Activated naive CD4-positive, alpha-beta T cell treated with anti-CD3 and anti-CD28 coated beads, Interleukin-2, amount 50 U/mL, for 72 hours (primary cell): ENCODE measurements at regions not wholly inside any gene's neighbourhood (a gene's known extent, or its start where the extent isn't known, plus 50 kb on each side); places are given as distances from the start of the nearest gene placed in this dataset.

Experiments
- ATAC-seq, 2 donors: fragments of 150-1000 bp; cut with Tn5 transposase; 2 replicates each; pipeline ENCODE4 v1.10.0; 2021; ENCODE audit warnings: mild to moderate bottlenecking in 2 of 2, moderate library complexity in 2 of 2
- DNase-seq, 2 donors: peaks; one replicate each; pipeline ENCODE4 v3.0.0; 2021 to 2022; ENCODE audit warnings: low spot score in 2 of 2
- H3K27ac Mint-ChIP-seq, 2 donors: one replicate each; pipeline ENCODE4 v1.8.0; 2022; ENCODE audit warnings: mild to moderate bottlenecking in 2 of 2, mixed read lengths in 2 of 2
- H3K36me3 Mint-ChIP-seq, 2 donors: one replicate each; pipeline ENCODE4 v1.8.0; 2022; ENCODE audit warnings: mixed read lengths in 2 of 2
- H3K9me3 Mint-ChIP-seq, 2 donors: one replicate each; pipeline ENCODE4 v1.8.0; 2022; ENCODE audit warnings: mixed read lengths in 2 of 2

GRCh38 chr22:22158207-22158816 is 86.3 kb upstream of the VPREB1 start:
- ATAC-seq (no peak), DNase-seq (no peak)
- H3K36me3 Mint-ChIP-seq: peaks cover 0 to 4% of the 10 kb centered on the region in 2 donors
- H3K27ac Mint-ChIP-seq: no peak overlapping the region
- no peaks in the 10 kb centered on the region for H3K9me3 Mint-ChIP-seq

GRCh38 chr22:22157348-22157725 is 87.2 kb upstream of the VPREB1 start:
- no peak for DNase-seq
- peak overlapping the region in 1 of 2 donors; percentile 87 for H3K27ac Mint-ChIP-seq
- peaks cover 0 to 4% of the 10 kb centered on the region in 2 donors for H3K36me3 Mint-ChIP-seq
- peak in 1 of 2 donors; percentile 16 for ATAC-seq
- H3K9me3 Mint-ChIP-seq: no peaks in the 10 kb centered on the region

- Mint-ChIP-seq H3K9me3 (no peaks in the 10 kb centered on the region), H3K27ac (peak overlapping the region in 1 of 2 donors; percentile 87), H3K36me3 (peaks cover 0 to 4% of the 10 kb centered on the region in 2 donors)
- DNase-seq (peak in 1 of 2 donors; percentile 70), ATAC-seq (peak; percentile 71 to 89)
These were observed 87.8 kb upstream of the VPREB1 start for GRCh38 chr22:22156716-22157347.

- ATAC-seq: no peak
- no peaks in the 10 kb centered on the region for H3K9me3 Mint-ChIP-seq
- peaks cover 0 to 4% of the 10 kb centered on the region in 2 donors for H3K36me3 Mint-ChIP-seq
- H3K27ac Mint-ChIP-seq: peak overlapping the region in 1 of 2 donors; percentile 87
- no peak for DNase-seq
These were observed 88.3 kb upstream of the VPREB1 start for GRCh38 chr22:22156348-22156715.

- DNase-seq (no peak), ATAC-seq (no peak)
- H3K9me3 Mint-ChIP-seq: no peaks in the 10 kb centered on the region
- H3K27ac Mint-ChIP-seq: no peak overlapping the region
- H3K36me3 Mint-ChIP-seq: peaks cover 0 to 4% of the 10 kb centered on the region in 2 donors
These were observed 89.0 kb upstream of the VPREB1 start for GRCh38 chr22:22155607-22156006.

GRCh38 chr22:22155146-22155545 is 89.4 kb upstream of the VPREB1 start:
- peaks cover 0 to 4% of the 10 kb centered on the region in 2 donors for H3K36me3 Mint-ChIP-seq
- no peak overlapping the region for H3K27ac Mint-ChIP-seq
- no peak for ATAC-seq

GRCh38 chr22:22154040-22154439 is 90.5 kb upstream of the VPREB1 start:
- Mint-ChIP-seq H3K9me3 (no peaks in the 10 kb centered on the region), H3K36me3 (peaks cover 0 to 4% of the 10 kb centered on the region in 2 donors), H3K27ac (no peak overlapping the region)
- ATAC-seq (no peak), DNase-seq (no peak)

More at GRCh38 chr22:22155146-22155545, 89.4 kb upstream of the VPREB1 start:
- no peaks in the 10 kb centered on the region for H3K9me3 Mint-ChIP-seq
- no peak for DNase-seq

GRCh38 chr22:22151308-22151707 is 93.3 kb upstream of the VPREB1 start:
- Mint-ChIP-seq H3K27ac (no peak overlapping the region), H3K36me3 (no peaks in the 10 kb centered on the region), H3K9me3 (no peaks in the 10 kb centered on the region)
- DNase-seq (no peak), ATAC-seq (no peak)

- DNase-seq (no peak), ATAC-seq (no peak)
- H3K36me3 Mint-ChIP-seq: no peaks in the 10 kb centered on the region
- no peaks in the 10 kb centered on the region for H3K9me3 Mint-ChIP-seq
- H3K27ac Mint-ChIP-seq: no peak overlapping the region
These were observed 94.1 kb upstream of the VPREB1 start for GRCh38 chr22:22150457-22150856.

- DNase-seq (no peak), ATAC-seq (no peak)
- Mint-ChIP-seq H3K36me3 (no peaks in the 10 kb centered on the region), H3K27ac (no peak overlapping the region), H3K9me3 (no peaks in the 10 kb centered on the region)
These were observed 95.7 kb upstream of the VPREB1 start for GRCh38 chr22:22148905-22149304.

GRCh38 chr22:22144858-22145257 is 99.7 kb upstream of the VPREB1 start:
- H3K36me3 Mint-ChIP-seq: no peaks in the 10 kb centered on the region
- DNase-seq (no peak), ATAC-seq (no peak)
- H3K9me3 Mint-ChIP-seq: no peaks in the 10 kb centered on the region
- H3K27ac Mint-ChIP-seq: no peak overlapping the region

GRCh38 chr22:22143448-22143847 is 101.1 kb upstream of the VPREB1 start:
- ATAC-seq (no peak), DNase-seq (no peak)
- H3K36me3 Mint-ChIP-seq: no peaks in the 10 kb centered on the region
- no peak overlapping the region for H3K27ac Mint-ChIP-seq
- no peaks in the 10 kb centered on the region for H3K9me3 Mint-ChIP-seq

GRCh38 chr22:22142661-22143060 is 101.9 kb upstream of the VPREB1 start:
- Mint-ChIP-seq H3K27ac (no peak overlapping the region), H3K36me3 (no peaks in the 10 kb centered on the region), H3K9me3 (no peaks in the 10 kb centered on the region)
- ATAC-seq (no peak), DNase-seq (no peak)

- H3K36me3 Mint-ChIP-seq: no peaks in the 10 kb centered on the region
- no peak overlapping the region for H3K27ac Mint-ChIP-seq
- ATAC-seq (no peak), DNase-seq (no peak)
- H3K9me3 Mint-ChIP-seq: no peaks in the 10 kb centered on the region
These were observed 102.6 kb upstream of the VPREB1 start for GRCh38 chr22:22141771-22142591.

- Mint-ChIP-seq H3K9me3 (no peaks in the 10 kb centered on the region), H3K36me3 (no peaks in the 10 kb centered on the region), H3K27ac (no peak overlapping the region)
- DNase-seq: no peak
- ATAC-seq: no peak
These were observed 103.6 kb upstream of the VPREB1 start for GRCh38 chr22:22141031-22141430.

GRCh38 chr22:22139364-22139763 is 105.2 kb upstream of the VPREB1 start:
- H3K36me3 Mint-ChIP-seq: no peaks in the 10 kb centered on the region
- DNase-seq (no peak), ATAC-seq (no peak)
- no peaks in the 10 kb centered on the region for H3K9me3 Mint-ChIP-seq
- no peak overlapping the region for H3K27ac Mint-ChIP-seq

- ATAC-seq (peak in 1 of 2 donors; percentile 91), DNase-seq (no peak)
- Mint-ChIP-seq H3K36me3 (no peaks in the 10 kb centered on the region), H3K9me3 (no peaks in the 10 kb centered on the region), H3K27ac (no peak overlapping the region)
These were observed 105.7 kb upstream of the VPREB1 start for GRCh38 chr22:22138915-22139314.
